ENCODE measurements at regions not wholly inside any gene's neighbourhood (a gene's known extent, or its start where the extent isn't known, plus 50 kb on each side); places are given as distances from the start of the nearest gene placed in this dataset.
A peak's percentile ranks its signal among the peaks of the same experiment; 100 is the strongest.

DNA sequence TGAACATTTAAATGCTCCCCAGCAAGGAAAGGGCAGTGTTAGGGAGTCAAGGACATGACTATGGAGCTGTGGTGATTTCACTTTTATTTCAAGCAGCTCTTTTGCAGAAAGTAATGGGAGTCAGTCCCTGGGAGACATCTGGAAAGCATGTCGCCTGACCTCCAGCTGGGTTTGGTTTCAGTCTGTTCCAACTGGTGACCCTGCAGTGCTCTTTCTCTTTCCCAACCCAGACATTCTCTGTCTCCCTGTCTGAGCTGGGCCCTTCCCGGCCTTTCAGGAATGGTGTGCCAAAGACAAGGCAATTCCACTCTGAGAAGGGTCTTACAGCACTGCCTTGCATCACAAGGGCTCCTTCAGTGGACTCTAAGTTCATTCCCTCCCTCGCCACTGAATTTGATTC is 323.2 kb downstream of the OSR1 start:
- DNase-seq (ENCODE audit: low spot score): peak; percentile 43

GRCh38 chr2:19033240-19033639 is 325.2 kb downstream of the OSR1 start:
- DNase-seq (ENCODE audit: low spot score): no peak

DNA sequence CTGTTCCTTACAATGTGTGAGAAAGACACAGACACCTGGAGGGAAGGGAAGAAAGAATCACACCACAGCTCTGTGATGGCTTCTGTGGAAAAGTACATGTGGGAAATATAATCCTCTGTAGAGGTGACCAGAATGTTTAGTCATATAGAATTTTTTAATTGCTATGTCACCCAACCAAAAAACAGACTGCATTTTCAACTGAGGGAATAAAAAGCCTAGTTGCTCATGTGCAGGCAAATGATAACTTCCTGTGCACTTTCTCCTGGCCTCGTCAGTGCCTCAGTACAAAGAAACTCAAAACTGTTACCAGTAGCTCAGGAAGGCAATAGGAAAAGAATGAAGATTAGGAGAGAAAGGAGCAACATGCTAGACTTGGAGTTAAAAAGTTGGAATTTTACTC is 326.8 kb downstream of the OSR1 start:
- no peak for DNase-seq (ENCODE audit: low spot score)

DNA sequence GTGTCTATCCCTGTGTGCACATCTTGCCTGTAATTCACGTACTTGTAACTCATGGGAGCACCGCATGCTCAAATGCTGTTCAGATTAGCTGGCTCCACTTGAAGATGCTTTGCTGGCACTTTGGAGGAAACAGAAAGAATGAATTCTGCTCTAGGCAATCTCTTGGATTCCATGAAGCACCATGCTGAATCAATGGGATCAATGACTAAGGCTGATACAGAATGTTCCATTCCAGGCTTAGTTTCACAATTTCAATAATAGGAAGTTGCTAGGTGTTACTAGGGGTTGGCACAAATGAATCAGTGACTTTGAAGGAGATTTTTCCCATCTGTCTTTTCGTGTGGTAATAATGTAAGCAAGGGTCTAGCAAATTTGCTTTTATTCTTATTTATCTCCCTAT is 328.8 kb downstream of the OSR1 start:
- no peak for DNase-seq (ENCODE audit: low spot score)

GRCh38 chr2:19028587-19029375 is 329.6 kb downstream of the OSR1 start:
- peak; percentile 7 for DNase-seq (ENCODE audit: low spot score)

DNA sequence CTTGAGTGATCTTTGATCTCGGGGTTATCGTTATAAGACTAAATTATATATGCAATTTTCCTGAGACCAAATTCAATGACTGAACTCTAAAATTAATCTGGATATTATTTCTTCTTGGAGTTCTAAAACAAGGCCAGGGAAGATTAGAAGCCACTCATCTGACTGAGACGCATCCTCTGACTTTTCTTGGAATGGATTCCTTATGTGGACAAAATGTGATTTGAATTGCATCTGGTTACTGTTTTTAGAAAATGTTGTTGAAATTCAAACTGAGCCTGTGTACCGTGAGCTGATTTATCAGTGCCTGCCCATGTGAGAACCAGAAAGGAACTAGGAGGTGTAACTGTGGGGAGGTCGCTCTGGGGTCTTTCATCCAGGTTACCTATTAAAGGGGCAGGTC is 330.8 kb downstream of the OSR1 start:
- DNase-seq (ENCODE audit: low spot score): no peak

DNA sequence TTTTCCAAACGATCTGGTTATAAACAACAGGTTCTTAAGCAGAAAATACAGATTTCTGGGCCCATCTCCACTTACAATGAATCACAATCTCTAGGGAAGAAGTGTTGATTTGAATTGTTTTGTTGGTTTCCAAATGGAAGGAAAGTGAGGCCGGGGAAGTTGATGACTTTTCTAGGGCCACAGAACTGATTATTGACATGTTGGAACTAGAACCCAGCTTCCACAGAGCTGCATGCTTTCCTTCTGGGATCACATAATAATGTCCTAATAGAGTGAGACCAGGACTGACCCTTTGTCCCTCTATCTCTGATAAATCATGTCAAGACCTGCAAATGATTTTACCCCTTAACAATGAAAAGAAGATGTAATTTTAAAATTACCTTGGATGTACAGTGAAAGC is 332.2 kb downstream of the OSR1 start:
- no peak for DNase-seq (ENCODE audit: low spot score)

DNA sequence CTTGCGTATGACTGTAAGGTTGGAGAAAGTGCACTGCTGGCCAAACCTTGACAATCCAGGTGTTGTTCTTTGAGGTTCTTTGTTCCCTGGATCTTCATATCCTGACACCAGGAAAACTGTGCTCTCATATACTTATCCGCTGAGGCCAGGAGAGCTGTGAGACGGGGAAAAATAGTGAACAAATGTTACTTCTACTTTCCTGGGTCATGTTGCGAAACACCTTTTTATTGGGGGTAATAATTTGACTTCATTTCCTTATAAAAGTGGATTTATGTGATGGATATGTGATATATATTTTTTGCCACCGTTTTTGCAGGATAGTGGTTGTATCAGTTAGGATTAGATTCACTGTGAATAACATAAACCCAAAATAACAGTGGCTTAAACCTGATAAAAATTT is 336.1 kb downstream of the OSR1 start:
- DNase-seq (ENCODE audit: low spot score): no peak

- DNase-seq (ENCODE audit: low spot score): peak; percentile 77
Observed at GRCh38 chr2:19021721-19022120, 336.7 kb downstream of the OSR1 start.

DNA sequence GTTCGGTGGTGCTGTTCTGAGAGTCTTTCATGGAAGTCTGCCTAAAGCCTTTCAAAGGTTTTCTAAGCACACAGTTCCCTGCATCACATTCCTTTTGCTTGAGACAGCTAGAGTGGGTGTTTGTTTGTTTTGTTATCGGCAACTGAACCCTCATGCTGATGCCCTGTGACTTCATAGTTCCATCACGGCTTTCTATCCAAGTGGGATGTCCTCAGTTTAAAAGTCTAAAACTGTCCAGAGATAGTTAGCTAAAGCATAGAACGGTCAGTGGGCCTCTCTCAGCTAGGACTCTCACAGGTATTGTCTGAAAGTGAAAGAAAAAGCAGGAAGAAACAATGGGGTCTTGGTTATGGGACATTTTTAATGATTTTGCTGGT is 337.3 kb downstream of the OSR1 start:
- peak; percentile 86 for DNase-seq (ENCODE audit: low spot score)

DNA sequence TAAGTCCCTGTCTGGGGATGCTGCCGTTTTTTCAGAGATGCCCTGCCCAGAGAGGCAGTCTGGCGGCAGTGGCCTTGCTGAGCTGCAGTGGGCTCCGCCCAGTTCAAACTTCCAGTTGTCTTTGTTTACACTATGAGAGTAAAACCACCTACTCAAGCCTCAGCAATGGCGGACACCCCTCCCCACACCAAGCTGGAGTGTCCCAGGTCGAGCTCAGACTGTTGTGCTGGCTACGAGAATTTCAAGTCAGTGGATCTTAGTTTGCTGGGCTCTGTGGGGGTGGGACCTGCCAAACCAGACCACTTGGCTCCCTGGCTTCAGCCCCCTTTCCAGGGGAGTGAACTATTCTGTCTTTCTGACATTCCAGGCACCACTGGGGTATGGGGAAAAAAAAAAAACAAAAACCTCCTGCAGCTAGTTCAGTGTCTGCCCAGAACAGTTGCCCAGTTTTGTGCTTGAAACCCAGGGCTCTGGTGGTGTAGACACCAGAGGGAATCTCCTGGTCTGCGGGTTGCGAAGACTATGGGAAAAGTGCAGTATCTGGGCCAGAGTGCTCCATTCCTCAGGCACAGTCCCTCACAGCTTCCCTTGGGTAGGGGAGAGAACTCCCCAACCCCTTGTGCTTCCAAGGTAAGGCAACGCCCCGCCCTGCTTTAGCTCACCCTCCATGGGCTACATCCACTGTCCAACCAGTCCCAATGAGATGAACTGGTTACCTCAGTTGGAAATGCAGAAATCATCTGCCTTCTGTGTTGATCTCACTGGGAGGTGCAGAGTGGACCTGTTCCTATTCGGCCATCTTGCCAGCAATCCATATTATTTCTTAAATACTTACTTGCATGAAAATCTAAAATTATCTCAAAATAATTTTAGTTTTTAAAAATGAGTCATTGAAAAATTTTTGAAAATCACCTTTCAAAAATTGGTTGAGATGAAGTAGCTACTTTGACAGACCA is 338.0 kb downstream of the OSR1 start:
- DNase-seq (ENCODE audit: low spot score): no peak

DNA sequence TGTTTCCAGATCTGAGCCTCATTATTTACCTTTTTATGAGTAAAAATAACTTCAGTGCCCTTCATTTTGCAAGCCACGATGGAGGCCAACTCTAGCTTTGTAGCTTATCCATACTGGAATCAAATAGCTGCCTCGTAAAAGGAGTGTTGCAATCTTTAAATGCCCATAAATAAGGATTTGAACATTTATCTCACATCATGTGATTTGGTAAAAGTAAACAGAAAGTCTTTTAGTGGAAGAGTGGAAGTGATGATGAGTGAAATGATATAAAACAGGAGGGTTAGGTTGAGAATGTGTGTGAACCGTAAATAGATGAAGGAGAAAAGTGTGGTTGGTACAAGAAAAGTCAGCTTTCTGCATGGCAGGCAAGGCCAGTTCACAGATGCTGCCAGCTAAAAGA is 348.9 kb downstream of the OSR1 start:
- no peak for DNase-seq (ENCODE audit: low spot score)

- no peak for DNase-seq (ENCODE audit: low spot score)
Observed at GRCh38 chr2:19003554-19003953, 354.9 kb downstream of the OSR1 start.

- DNase-seq (ENCODE audit: low spot score): no peak
Observed at GRCh38 chr2:19000776-19001175, 357.6 kb downstream of the OSR1 start.

DNA sequence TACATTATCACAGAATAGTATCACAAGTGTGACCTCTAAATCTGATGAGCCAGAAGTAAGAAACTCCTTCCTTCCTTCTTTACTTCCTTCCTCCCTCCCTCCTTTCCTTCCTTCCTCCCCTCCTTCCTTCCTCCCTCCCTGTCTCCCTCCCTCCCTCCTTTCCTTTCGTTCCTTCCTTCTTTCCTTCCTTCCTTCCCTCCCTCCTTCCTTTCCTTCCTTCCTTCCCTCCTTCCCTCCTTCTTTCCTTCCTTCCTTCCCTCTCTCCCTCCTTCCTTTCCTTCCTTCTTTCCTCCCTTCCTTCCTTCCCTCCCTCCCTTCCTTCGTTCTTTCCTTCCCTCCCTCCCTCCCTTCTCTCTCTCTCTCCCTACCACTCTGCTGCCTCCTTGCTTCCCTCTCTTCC is 359.2 kb downstream of the OSR1 start:
- DNase-seq (ENCODE audit: low spot score): no peak

DNA sequence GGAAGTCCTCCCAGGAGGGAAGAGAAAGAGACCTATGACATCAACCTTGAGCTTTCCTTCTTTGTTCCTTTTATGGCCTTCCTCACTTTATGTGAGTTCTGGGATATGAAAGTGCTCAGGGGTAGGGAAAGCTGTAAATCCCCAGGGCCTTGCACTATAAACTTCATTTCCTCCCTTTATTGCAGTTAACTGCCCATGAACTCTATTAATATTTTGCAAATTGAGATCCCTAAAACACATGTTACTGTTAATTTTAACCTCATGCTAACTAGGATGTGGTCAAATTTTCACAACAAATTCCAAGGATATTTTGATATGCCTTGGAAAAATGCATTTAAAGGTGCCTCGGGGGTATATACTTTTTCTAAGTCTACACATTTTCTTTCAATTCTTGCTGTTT is 359.9 kb downstream of the OSR1 start:
- no peak for DNase-seq (ENCODE audit: low spot score)

DNA sequence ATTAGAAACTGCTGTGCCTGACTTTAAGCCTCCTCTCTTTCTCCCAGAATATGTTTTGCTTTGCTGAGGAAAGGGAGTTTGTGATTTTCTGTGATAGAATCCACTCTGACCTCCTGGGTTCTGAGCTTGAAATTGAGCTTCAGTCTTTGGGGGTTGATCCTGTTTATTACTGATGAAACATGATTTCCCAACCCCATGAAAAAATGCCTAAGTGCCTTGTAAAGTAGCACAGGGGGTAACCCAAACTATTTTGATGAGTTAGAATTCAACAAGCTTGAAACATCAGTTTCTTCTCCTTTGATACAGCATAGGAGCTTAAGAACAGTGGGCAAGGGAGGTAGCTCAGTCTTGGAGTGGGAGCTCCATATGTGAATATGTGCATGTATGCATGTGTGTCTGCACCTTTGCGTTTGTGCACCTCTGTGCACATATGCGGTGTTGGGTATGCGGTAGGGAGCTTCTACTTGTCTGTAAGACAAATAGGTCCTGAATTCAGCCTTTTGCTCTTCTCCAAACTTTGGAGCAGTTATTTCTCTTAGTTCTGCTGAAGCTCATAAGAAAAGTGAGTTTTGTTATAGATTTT is 364.6 kb downstream of the OSR1 start:
- DNase-seq (ENCODE audit: low spot score): no peak

DNA sequence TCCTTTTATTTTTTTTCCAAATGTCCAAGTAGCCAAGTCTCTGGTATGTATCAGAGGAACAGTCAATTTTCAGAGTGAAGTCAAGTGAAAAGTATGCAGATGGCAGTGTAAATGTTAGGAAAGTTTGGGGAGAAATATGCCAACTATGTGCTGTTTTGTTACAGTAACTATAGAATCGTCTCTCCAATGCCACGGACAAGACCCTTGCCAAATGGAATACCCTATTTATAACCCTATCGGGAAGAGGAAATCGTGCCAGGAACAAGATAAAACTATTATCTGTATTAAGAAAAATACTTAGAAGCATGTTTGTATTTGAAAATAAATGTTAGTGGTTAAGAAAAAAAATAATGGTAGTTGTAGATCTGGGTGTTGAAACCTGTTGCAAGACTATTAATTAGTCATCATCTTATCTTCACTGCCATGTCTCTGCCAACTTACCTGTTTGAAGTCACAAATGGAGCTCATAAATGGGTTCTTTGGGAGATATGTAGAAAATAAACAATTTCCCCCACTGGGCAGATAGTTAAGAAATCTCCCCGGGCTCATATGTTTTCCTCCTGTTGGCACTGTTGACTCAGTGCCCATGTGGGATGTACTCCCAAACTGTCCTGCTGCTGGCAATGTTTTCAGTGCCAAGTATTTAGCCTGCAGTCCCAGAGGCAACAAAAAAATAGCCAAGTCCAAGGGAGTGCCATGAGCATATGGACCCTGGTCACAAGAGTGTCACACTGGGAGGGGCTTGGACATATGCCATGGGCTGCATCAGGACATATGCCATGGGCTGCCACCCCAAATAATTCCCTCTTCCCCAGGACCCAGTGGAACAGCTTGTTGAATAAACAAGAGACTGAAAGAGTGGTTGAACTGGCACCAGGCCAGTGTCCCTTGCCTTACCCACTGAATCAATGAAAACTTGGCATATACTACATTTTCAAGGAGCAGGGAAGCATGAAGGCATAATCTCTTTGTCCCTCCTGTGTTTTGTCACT is 366.9 kb downstream of the OSR1 start:
- peak; percentile 70 for DNase-seq (ENCODE audit: low spot score)

GRCh38 chr2:18988631-18989232 is 369.7 kb downstream of the OSR1 start:
- no peak for DNase-seq (ENCODE audit: low spot score)

GRCh38 chr2:18987592-18988073 is 370.8 kb downstream of the OSR1 start:
- DNase-seq (ENCODE audit: low spot score): peak; percentile 68

- DNase-seq (ENCODE audit: low spot score): no peak
Observed at GRCh38 chr2:18987016-18987415, 371.4 kb downstream of the OSR1 start.

Measured in AG08395 (cell line).